Stimulated activated CD8-positive, alpha-beta memory T cell treated with anti-CD3 and anti-CD28 coated beads, Interleukin-12 subunit alpha, Interleukin-12 subunit beta, amount 100 ng/mL, for 1 hour (primary cell): ENCODE measurements at regions not wholly inside any gene's neighbourhood (a gene's known extent, or its start where the extent isn't known, plus 50 kb on each side); places are given as distances from the start of the nearest gene placed in this dataset.

Source experiments
- DNase-seq: peaks from one replicate; pipeline ENCODE4 v3.0.0-alpha.2; 2020; ENCODE audit warnings: low read depth

GRCh38 chr12:107226126-107226525 is 132.8 kb upstream of the CRY1 start:
- DNase-seq: no peak

DNA sequence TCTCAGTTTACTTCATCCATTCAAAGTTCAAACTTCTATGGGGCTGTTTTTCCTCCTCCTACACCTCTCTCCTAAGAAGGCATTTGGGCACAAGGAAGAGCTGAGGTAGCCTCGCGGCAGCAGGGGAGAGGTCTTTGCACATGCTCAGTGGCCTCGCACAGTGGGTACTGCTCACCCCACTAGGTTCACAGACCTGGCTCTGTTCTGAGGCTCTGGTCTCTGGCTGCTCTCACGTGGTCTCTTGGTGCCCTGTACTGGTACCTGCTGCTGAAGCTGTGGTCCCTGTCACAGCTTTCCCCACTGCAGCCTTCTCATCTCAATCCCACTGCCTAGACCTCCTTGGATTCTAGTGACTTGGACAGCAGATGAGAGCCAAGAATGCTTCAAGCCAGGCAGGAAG is 134.7 kb upstream of the CRY1 start:
- no peak for DNase-seq

- no peak for DNase-seq
Observed at GRCh38 chr12:107229827-107230226, 136.5 kb upstream of the CRY1 start.

- no peak for DNase-seq
Observed at GRCh38 chr12:107231303-107231702, 138.0 kb upstream of the CRY1 start.

DNA sequence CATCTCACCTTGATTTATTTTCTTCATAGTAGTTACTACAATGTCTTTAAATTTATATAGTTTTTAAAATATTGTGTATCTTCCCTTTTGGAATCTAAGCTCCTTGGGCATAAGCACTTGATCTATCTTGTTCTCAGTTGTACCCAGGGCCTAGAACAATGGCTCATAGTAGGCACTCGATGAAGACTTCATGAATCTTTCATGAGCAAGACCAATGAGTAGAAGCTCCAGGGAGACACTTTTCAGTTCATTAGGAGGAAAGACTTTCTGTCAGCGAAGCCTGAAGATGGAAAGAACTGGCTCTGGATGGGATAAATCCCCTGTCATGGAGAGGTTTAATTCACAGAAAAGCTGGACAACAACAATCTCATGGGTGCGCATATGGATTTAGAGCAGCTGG is 140.2 kb upstream of the CRY1 start:
- DNase-seq: no peak

GRCh38 chr12:107235600-107235999 is 142.3 kb upstream of the CRY1 start:
- no peak for DNase-seq

DNA sequence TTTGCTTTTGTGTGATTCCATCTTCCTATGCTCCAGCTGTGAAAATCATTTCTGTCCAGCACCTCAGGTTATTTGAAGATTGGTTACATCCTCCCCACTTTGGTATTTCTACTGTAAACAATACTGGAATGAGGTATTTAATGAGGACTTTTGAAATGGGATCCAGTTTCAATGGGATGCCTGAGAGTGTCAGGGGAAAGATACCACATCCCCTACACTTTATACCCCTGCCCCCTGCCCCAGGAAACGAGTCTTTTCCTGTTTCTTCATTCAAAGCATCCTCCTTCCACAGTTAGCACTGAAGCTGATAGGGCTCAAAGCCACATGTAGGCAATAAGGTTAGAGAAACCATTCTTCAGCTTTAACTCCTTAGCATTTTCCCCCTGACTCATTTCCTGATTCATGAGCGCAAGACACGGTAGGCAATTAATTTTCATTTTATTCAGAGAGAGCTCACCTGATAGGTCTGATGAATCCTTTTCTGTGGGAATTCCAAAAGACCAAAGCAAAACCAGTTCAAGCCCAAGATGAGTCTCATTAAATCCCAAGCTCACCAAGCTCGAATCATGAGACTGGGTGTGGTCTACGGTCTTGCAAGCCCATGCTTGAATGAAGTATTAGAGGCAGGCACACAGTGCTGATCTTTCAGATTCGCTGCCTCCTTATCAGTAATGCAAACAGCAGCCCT is 143.6 kb upstream of the CRY1 start:
- DNase-seq: no peak

DNA sequence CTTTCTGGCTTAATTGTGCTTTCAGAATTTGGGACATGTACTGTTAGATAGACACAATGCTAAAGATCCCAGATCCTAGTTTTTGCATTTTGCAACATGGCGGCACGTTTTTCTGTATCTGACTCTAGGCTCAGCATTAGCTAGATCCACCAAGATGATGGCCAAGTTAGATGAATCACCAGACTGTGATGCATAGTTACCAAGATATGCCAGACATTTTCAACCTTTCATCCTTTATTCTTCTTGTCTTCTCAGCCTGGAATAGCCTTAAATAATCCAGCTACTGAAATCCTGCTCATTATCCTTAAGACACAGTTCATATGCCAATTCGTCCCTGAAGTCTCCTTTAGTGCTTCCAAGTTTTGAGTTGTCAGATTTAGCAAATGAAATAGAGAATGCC is 144.9 kb upstream of the CRY1 start:
- no peak for DNase-seq

GRCh38 chr12:107241411-107241810 is 148.1 kb upstream of the CRY1 start:
- DNase-seq: no peak

GRCh38 chr12:107242189-107242588 is 148.8 kb upstream of the CRY1 start:
- no peak for DNase-seq

- no peak for DNase-seq
Observed at GRCh38 chr12:107243341-107243740, 150.0 kb upstream of the CRY1 start.

- no peak for DNase-seq
Observed at GRCh38 chr12:107244584-107244983, 151.2 kb upstream of the CRY1 start.

GRCh38 chr12:107247650-107248049 is 154.3 kb upstream of the CRY1 start:
- DNase-seq: no peak

GRCh38 chr12:107248187-107248586 is 154.8 kb upstream of the CRY1 start:
- DNase-seq: no peak

DNA sequence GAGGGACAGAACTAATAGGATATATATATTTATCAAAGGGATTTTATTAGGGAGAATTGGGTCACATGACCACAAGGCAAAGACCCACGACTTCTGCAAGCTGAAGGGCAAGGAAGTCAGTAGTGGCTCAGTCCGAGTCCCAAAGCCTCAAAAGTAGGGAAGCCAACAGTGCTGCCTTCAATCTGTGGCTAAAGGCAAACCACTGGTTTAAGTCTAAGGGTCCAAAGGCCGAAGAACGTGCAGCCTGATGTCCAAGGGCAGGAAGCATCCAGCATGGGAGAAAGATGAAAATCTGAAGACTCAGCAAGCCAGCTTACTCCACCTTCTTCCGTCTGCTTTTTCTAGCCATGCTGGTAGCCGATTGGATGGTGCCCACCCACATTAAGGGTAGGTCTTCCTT is 157.9 kb upstream of the CRY1 start:
- no peak for DNase-seq

- no peak for DNase-seq
Observed at GRCh38 chr12:107253361-107253760, 160.0 kb upstream of the CRY1 start.

DNA sequence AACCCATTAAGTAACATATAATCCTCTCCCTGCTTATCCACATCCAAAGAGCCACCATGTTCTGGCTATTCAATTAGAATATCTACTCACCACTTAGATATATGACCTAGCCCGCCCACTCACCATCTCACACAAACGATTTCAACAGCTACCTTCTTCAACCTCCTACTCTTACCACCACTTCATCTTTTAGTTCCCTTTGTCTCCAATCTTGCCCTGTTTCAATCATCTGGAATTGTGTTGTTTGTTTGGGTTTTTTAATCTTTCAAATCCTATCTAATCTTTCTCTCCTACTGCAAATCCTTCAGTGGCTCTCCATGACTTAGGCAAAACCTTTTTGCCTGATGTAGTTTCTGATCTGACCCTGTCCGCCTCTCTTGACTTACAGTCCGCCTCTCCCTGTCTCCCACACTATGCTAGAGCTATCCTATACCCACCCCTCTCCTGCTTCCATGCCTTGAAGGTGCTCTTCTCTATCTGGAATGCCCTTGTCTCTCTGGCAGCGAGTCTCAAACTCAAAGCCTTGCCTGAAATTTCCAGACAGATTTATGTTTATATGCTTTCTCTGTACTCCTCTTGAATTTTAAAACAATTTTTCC is 161.0 kb upstream of the CRY1 start:
- DNase-seq: no peak

- DNase-seq: no peak
Observed at GRCh38 chr12:107258780-107259179, 165.4 kb upstream of the CRY1 start.

DNA sequence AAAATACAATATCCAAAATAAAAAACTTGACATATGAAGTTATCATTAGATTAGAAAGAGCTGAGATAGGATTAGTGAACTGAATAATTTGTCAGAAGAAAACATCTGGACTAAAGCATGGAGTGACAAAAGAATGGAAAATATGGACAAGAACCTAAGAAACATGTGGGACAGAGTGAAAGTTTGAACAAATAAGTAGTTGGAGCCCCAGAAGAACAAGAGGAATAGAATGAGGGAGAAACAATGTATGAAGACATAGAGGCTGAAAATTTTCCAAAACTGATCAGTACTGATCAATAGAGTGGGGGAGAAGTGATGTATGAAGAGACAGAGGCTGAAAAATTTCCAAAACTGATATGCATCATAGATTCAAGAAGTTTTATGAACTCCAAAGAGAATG is 170.6 kb upstream of the CRY1 start:
- DNase-seq: no peak

DNA sequence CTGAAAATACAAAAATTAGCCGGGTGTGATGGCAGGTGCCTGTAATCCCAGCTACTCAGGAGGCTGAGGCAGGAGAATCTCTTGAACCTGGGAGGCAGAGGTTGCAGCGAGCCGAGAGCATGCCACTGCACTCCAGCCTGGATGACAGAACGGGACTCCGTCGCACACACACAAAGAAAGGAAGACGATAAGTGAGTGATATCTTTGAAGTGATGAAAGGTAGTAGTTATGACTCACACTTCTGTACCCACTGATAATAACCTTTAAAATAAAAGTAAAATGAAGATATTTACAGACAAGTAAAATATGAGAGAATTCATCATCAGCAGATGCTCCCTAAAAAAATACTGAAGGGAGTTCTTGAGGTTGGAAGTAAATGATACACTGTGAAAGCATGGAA is 171.3 kb upstream of the CRY1 start:
- DNase-seq: no peak

- DNase-seq: no peak
Observed at GRCh38 chr12:107267604-107268003, 174.3 kb upstream of the CRY1 start.

DNA sequence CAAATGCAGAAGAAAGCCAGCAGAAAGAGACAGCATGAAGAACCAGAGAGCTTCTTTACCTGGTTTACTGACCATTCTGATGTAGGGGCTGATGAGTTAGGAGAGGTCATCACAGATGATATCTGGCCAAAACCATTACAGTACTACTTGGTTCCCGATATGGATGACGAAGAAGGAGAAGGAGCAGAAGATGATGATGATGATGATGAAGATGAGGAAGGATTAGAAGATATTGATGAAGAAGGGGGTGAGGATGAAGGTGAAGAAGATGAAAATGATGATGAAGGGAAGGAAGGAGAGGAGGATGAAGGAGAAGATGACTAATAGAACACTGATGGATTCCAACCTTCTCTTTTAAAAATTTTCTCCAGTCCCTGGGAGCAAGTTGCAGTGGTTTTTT is 178.2 kb upstream of the CRY1 start:
- no peak for DNase-seq

- DNase-seq: no peak
Observed at GRCh38 chr12:107275530-107275929, 182.2 kb upstream of the CRY1 start.

DNA sequence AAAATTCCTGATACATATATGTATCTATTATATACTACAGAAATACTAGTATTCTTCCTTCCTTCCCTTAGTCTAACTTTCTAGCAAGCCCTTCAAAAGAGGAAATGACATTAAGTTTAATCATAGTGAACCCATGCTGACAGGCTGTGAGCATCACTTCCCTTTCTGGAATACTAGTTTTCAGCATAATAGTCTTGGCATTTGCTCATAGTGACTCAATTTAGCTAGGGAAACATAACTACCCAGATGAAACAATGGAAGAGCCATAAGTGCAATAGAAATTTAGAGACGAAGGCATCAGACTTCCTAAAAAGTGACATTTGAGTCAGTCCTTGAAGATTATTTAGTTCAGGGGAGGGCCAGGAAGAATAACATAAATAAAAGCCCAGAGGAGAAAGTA is 184.5 kb upstream of the CRY1 start:
- no peak for DNase-seq
